ENCODE measurements at regions not wholly inside any gene's neighbourhood (a gene's known extent, or its start where the extent isn't known, plus 50 kb on each side); places are given as distances from the start of the nearest gene placed in this dataset.

GRCh38 chr6:95690328-95690727, 113.0 kb downstream of the MANEA start:
- ATAC-seq: no peak
- no peaks in the 10 kb centered on the region for H3K36me3 Mint-ChIP-seq
- POLR2A ChIA-PET: no interaction called here
- no peak for DNase-seq (ENCODE audit: low spot score)
- no peaks in the 10 kb centered on the region for H3K9me3 Mint-ChIP-seq
- peaks cover 20% of the 10 kb centered on the region for H3K4me1 Mint-ChIP-seq
- no peaks in the 10 kb centered on the region for H3K27me3 Mint-ChIP-seq (ENCODE audit: low read depth)
- no peak overlapping the region for H3K4me3 Mint-ChIP-seq
- TF ChIP-seq ATF1 (CRISPR knock-in tag; IDR thresholded peaks at IDR 0.05): no peak
- H3K27ac Mint-ChIP-seq: no peak overlapping the region
- CTCF ChIA-PET: no interaction called here

GRCh38 chr6:95693108-95693507, 115.8 kb downstream of the MANEA start:
- ChIA-PET POLR2A (no interaction called here), CTCF (no interaction called here)
- no peak overlapping the region for H3K27ac Mint-ChIP-seq
- ATAC-seq: no peak
- no peaks in the 10 kb centered on the region; the same call in 1 of the 2 replicates for H3K4me1 Mint-ChIP-seq
- TF ChIP-seq ZNF219 (CRISPR knock-in tag; IDR thresholded peaks at IDR 0.05; ENCODE audit: borderline replicate concordance) (no peak), ATF1 (CRISPR knock-in tag; IDR thresholded peaks at IDR 0.05) (no peak), NFYB (CRISPR knock-in tag; conservative IDR thresholded peaks at IDR 0.05; ENCODE audit: low read depth) (no peak), ZNF671 (CRISPR knock-in tag; IDR thresholded peaks at IDR 0.05) (no peak), ZBTB43 (CRISPR knock-in tag; IDR thresholded peaks at IDR 0.05) (no peak), RELA (CRISPR knock-in tag; IDR thresholded peaks at IDR 0.05; ENCODE audit: borderline replicate concordance) (no peak), SMAD4 (CRISPR knock-in tag; IDR thresholded peaks at IDR 0.05) (no peak), EMX1 (CRISPR knock-in tag; IDR thresholded peaks at IDR 0.05) (no peak), ZNF416 (CRISPR knock-in tag; IDR thresholded peaks at IDR 0.05) (no peak), NFE2L1 (CRISPR knock-in tag; IDR thresholded peaks at IDR 0.05) (no peak)
- no peaks in the 10 kb centered on the region for H3K9me3 Mint-ChIP-seq
- no peaks in the 10 kb centered on the region for H3K36me3 Mint-ChIP-seq
- H3K27me3 Mint-ChIP-seq (ENCODE audit: low read depth): no peaks in the 10 kb centered on the region
- no peak overlapping the region for H3K4me3 Mint-ChIP-seq
- DNase-seq (ENCODE audit: low spot score): no peak

GRCh38 chr6:95698271-95698670, 120.9 kb downstream of the MANEA start:
- H3K4me3 Mint-ChIP-seq: no peak overlapping the region
- CTCF ChIA-PET: no interaction called here
- no peak overlapping the region for H3K27ac Mint-ChIP-seq
- POLR2A ChIA-PET: no interaction called here
- no peak for DNase-seq (ENCODE audit: low spot score)
- H3K27me3 Mint-ChIP-seq (ENCODE audit: low read depth): no peaks in the 10 kb centered on the region
- no peaks in the 10 kb centered on the region for H3K36me3 Mint-ChIP-seq
- TF ChIP-seq SOX15 (CRISPR knock-in tag; IDR thresholded peaks at IDR 0.05): no peak
- no peak for TF ChIP-seq ATF1 (CRISPR knock-in tag; IDR thresholded peaks at IDR 0.05)
- no peak for TF ChIP-seq FOXP1 (CRISPR knock-in tag; IDR thresholded peaks at IDR 0.05; ENCODE audit: borderline replicate concordance)
- TF ChIP-seq ESRRA (CRISPR knock-in tag; IDR thresholded peaks at IDR 0.05; ENCODE audit: borderline replicate concordance): no peak
- no peak for TF ChIP-seq IRF2 (CRISPR knock-in tag; IDR thresholded peaks at IDR 0.05; ENCODE audit: borderline replicate concordance, low read depth)
- TF ChIP-seq JUN (CRISPR knock-in tag; IDR thresholded peaks at IDR 0.05): no peak
- TF ChIP-seq MLX (CRISPR knock-in tag; IDR thresholded peaks at IDR 0.05): no peak
- no peak for TF ChIP-seq TEAD4 (CRISPR knock-in tag; IDR thresholded peaks at IDR 0.05)
- TF ChIP-seq PRRX2 (CRISPR knock-in tag; IDR thresholded peaks at IDR 0.05): no peak
- TF ChIP-seq ZNF671 (CRISPR knock-in tag; IDR thresholded peaks at IDR 0.05): no peak
- TF ChIP-seq HMGXB4 (CRISPR knock-in tag; IDR thresholded peaks at IDR 0.05): no peak
- TF ChIP-seq ZNF263 (CRISPR knock-in tag; IDR thresholded peaks at IDR 0.05; ENCODE audit: low read depth): no peak
- TF ChIP-seq HMGA2 (CRISPR knock-in tag; IDR thresholded peaks at IDR 0.05): no peak
- TF ChIP-seq ZNF317 (CRISPR knock-in tag; IDR thresholded peaks at IDR 0.05; ENCODE audit: borderline replicate concordance, low read depth): no peak
- no peak for TF ChIP-seq SMAD4 (CRISPR knock-in tag; IDR thresholded peaks at IDR 0.05)
- no peak for TF ChIP-seq GTF2I (CRISPR knock-in tag; conservative IDR thresholded peaks at IDR 0.05)
- TF ChIP-seq ZNF219 (CRISPR knock-in tag; IDR thresholded peaks at IDR 0.05; ENCODE audit: borderline replicate concordance): no peak
- peaks cover 16% of the 10 kb centered on the region for H3K4me1 Mint-ChIP-seq
- no peak for ATAC-seq
- no peaks in the 10 kb centered on the region for H3K9me3 Mint-ChIP-seq
